Endothelial cell of umbilical vein (primary cell): ENCODE measurements at regions not wholly inside any gene's neighbourhood (a gene's known extent, or its start where the extent isn't known, plus 50 kb on each side); places are given as distances from the start of the nearest gene placed in this dataset.

Experiments used
- BruUV-seq: library from RNA; stranded (reverse); fragments of 400-500 nt; replicated peaks from 2 replicates; lab custom pipeline; 2021; lab: Mats Ljungman, UMichigan
- CTCF ChIA-PET: fragments of 300-600, 350-600 bp; sonication (Branson Sonifier 250); formaldehyde crosslinking; loops from one replicate; lab custom pipeline; 2021; ENCODE audit warnings: antibody characterized with exemption, inconsistent platforms; lab: Charles Lee
- POLR2A ChIA-PET: fragments of 300-600, 350-600 bp; sonication (Branson Sonifier 250); formaldehyde crosslinking; loops from one replicate; lab custom pipeline; 2021; ENCODE audit warnings: antibody characterized with exemption, inconsistent platforms; lab: Charles Lee
- DNase-seq: peaks from one replicate; pipeline ENCODE4 v3.0.0-alpha.2; 2011; ENCODE audit warnings: low read depth, low spot score
- FAIRE-seq: peaks from 2 replicates; lab custom pipeline; 2011; peaks lifted over from hg19 to GRCh38; lab: Jason Lieb, UNC
- H2AFZ ChIP-seq: 2 replicates; pipeline ENCODE4 v1.6.0; 2012; ENCODE audit warnings: low read depth, low read length, control low read depth, inconsistent platforms
- H3K27ac ChIP-seq: 2 replicates; pipeline ENCODE4 v1.5.1; 2011; ENCODE audit warnings: low read depth, mild to moderate bottlenecking, control low read depth, low read length, moderate library complexity; ENCODE audit not compliant: insufficient read depth
- H3K27me3 ChIP-seq, 2 experiments: 2 replicates each; pipeline versions ENCODE4 v1.6.0 to v1.6.1; 2011; ENCODE audit warnings: low read length in 2 of 2, mixed read lengths in 1 of 2; ENCODE audit not compliant: control insufficient read depth in 2 of 2, insufficient read depth in 2 of 2
- H3K36me3 ChIP-seq, 2 experiments: 2 replicates in 1 of 2; 3 replicates in 1 of 2; pipeline ENCODE4 v1.5.1; 2011; ENCODE audit warnings: low read length in 2 of 2, mild to moderate bottlenecking in 1 of 2, moderate library complexity in 1 of 2; ENCODE audit not compliant: control insufficient read depth in 2 of 2, insufficient read depth in 2 of 2; ENCODE audit errors: extremely low read depth in 1 of 2
- H3K4me1 ChIP-seq: 3 replicates; pipeline ENCODE4 v1.5.1; 2011; ENCODE audit warnings: mild to moderate bottlenecking, low read length; ENCODE audit not compliant: control insufficient read depth, insufficient read depth; ENCODE audit errors: extremely low read depth
- H3K4me2 ChIP-seq: 2 replicates; pipeline ENCODE4 v1.6.1; 2011; ENCODE audit warnings: low read length, control low read depth, mixed read lengths; ENCODE audit not compliant: insufficient read depth
- H3K4me3 ChIP-seq, 3 experiments: fragments of 200-600 bp in 1 of 3; sonication (generic), shearing (Covaris generic) in 1 of 3; replicated peaks in 1 of 3; 2 replicates each; pipeline ENCODE4 v1.5.1; 2011 to 2016; ENCODE audit warnings: control low read depth in 3 of 3, low read length in 3 of 3, mild to moderate bottlenecking in 2 of 3, inconsistent platforms in 1 of 3, low read depth in 1 of 3, moderate library complexity in 1 of 3; ENCODE audit not compliant: insufficient read depth in 1 of 3
- H3K79me2 ChIP-seq: 2 replicates; pipeline ENCODE4 v1.6.0; 2012; ENCODE audit warnings: low read length, inconsistent platforms; ENCODE audit not compliant: control insufficient read depth, insufficient read depth
- H3K9ac ChIP-seq: replicated peaks from 2 replicates; pipeline ENCODE3; 2011; ENCODE audit warnings: low read length, control low read depth; ENCODE audit not compliant: insufficient read depth; ENCODE audit errors: extremely low read depth
- H3K9me1 ChIP-seq: replicated peaks from 3 replicates; pipeline ENCODE4 v1.6.0; 2011; ENCODE audit warnings: mild to moderate bottlenecking, low read length; ENCODE audit not compliant: control insufficient read depth, insufficient read depth; ENCODE audit errors: extremely low read depth
- H3K9me3 ChIP-seq: replicated peaks from 2 replicates; pipeline ENCODE4 v1.5.1; 2012; ENCODE audit warnings: low read length, inconsistent platforms; ENCODE audit not compliant: control insufficient read depth, insufficient read depth
- H4K20me1 ChIP-seq: replicated peaks from 2 replicates; pipeline ENCODE3; 2011; ENCODE audit warnings: mild to moderate bottlenecking, low read length; ENCODE audit not compliant: control insufficient read depth, insufficient read depth; ENCODE audit errors: extremely low read depth
- CTCF ChIP-seq, 2 donors: IDR thresholded peaks; 1 replicate in 1 of 2; 2 replicates in 1 of 2; pipeline ENCODE4 v1.5.1; 2011; ENCODE audit warnings: low read length in 2 of 2, mild to moderate bottlenecking in 2 of 2, moderate library complexity in 2 of 2, control low read depth in 1 of 2, inconsistent platforms in 1 of 2, low read depth in 1 of 2; ENCODE audit not compliant: insufficient read depth in 1 of 2; ENCODE audit errors: extremely low read depth in 1 of 2
- EZH2 ChIP-seq: IDR thresholded peaks from 2 replicates; pipeline ENCODE4 v1.6.1; 2012; ENCODE audit warnings: borderline replicate concordance, low read depth, mild to moderate bottlenecking, moderate library complexity, low read length, inconsistent platforms; ENCODE audit not compliant: severe bottlenecking
- FOS ChIP-seq: IDR thresholded peaks from 2 replicates; pipeline ENCODE4 v1.6.1; 2011; ENCODE audit warnings: mild to moderate bottlenecking, low read length, moderate library complexity, borderline replicate concordance; ENCODE audit not compliant: insufficient read depth
- GATA2 ChIP-seq: IDR thresholded peaks from 2 replicates; pipeline ENCODE4 v1.7.0; 2011; ENCODE audit warnings: low read depth, mild to moderate bottlenecking, moderate library complexity, mixed read lengths, low read length; ENCODE audit not compliant: insufficient read length, insufficient read depth
- JUN ChIP-seq: IDR thresholded peaks from 2 replicates; pipeline ENCODE4 v1.6.1; 2011; ENCODE audit warnings: borderline replicate concordance, low read depth; ENCODE audit not compliant: insufficient read length, insufficient read depth
- MAX ChIP-seq: IDR thresholded peaks from 2 replicates; pipeline ENCODE4 v1.6.1; 2011; ENCODE audit not compliant: insufficient read depth, insufficient read length
- MYC ChIP-seq: IDR thresholded peaks from one replicate; pipeline ENCODE4 v1.6.1; 2011; ENCODE audit warnings: mild to moderate bottlenecking, low read depth, low read length
- POLR2A ChIP-seq: IDR thresholded peaks from 2 replicates; pipeline ENCODE4 v1.6.1; 2012; ENCODE audit warnings: low read depth, mild to moderate bottlenecking, control low read depth, low read length
- POLR2AphosphoS5 ChIP-seq: IDR thresholded peaks from 2 replicates; pipeline ENCODE4 v1.6.1; 2012; ENCODE audit warnings: low read depth, mild to moderate bottlenecking, control low read depth, low read length, moderate library complexity; ENCODE audit not compliant: insufficient read depth
- dilution Hi-C: fragments of 300-500 bp; cut with MboI; formaldehyde crosslinking; loops from one replicate; pipeline ENCODE4 v1.15.0; 2019; ENCODE audit warnings: low sequenced_read_pairs; ENCODE audit not compliant: extremely low pct_ligation_motif_present
- intact Hi-C: fragments of 100-400 bp; cut with micrococcal nuclease; formaldehyde crosslinking; loops from one replicate; pipeline ENCODE4 v1.10.0; 2022

- CTCF ChIA-PET, result interaction anchor here (0.9 to 4.9 kb wide), 8 partner anchors 7 to 116 kb away, joined by 3 to 66 read pairs (median 8); no protein-coding TSS in a partner anchor
- H3K4me2 ChIP-seq, result peak overlapping the region; percentile 72
- H3K36me3 ChIP-seq, result no peaks in the 10 kb centered on the region
- FAIRE-seq (no peak), DNase-seq (no peak)
- no peaks in the 10 kb centered on the region for H3K9me3 ChIP-seq
- peaks cover 25% of the 10 kb centered on the region for H3K4me1 ChIP-seq
- H4K20me1 ChIP-seq, result no peaks in the 10 kb centered on the region
- no peaks in the 10 kb centered on the region for H3K79me2 ChIP-seq
- dilution Hi-C loops (no loop called here), intact Hi-C loops (loop anchor here (1.0 to 5.0 kb wide), 4 partner anchors 11 to 158 kb away; no protein-coding TSS in a partner anchor)
- no TSS peak for BruUV-seq
- no peak for TF ChIP-seq POLR2A
- no peak for TF ChIP-seq EZH2
- no peak for TF ChIP-seq CTCF (IDR thresholded peaks at IDR 0.05; ENCODE audit: extremely low read depth in 1 of 2, insufficient read depth in 1 of 2, low read depth in 1 of 2, low read length in 2 of 2)
- no peak for TF ChIP-seq MYC
- no peak for TF ChIP-seq FOS
- TF ChIP-seq MAX, result no peak
- no peak for TF ChIP-seq GATA2
- no peak for TF ChIP-seq JUN
- no peak for TF ChIP-seq POLR2AphosphoS5
- H2AFZ ChIP-seq, result peak overlapping the region; percentile 21
- H3K27me3 ChIP-seq, result no peaks in the 10 kb centered on the region
- POLR2A ChIA-PET, result no interaction called here
- H3K4me3 ChIP-seq, result peak overlapping the region in 1 of 3 experiments; percentile 1
- H3K9ac ChIP-seq, result peak overlapping the region; percentile 48
- H3K27ac ChIP-seq, result peak overlapping the region; percentile 85
- no peaks in the 10 kb centered on the region for H3K9me1 ChIP-seq
Observed at GRCh38 chr12:58424735-58425392, 483.5 kb downstream of the ATP23 start.
